ENCODE measurements at regions not wholly inside any gene's neighbourhood (a gene's known extent, or its start where the extent isn't known, plus 50 kb on each side); places are given as distances from the start of the nearest gene placed in this dataset.

DNA sequence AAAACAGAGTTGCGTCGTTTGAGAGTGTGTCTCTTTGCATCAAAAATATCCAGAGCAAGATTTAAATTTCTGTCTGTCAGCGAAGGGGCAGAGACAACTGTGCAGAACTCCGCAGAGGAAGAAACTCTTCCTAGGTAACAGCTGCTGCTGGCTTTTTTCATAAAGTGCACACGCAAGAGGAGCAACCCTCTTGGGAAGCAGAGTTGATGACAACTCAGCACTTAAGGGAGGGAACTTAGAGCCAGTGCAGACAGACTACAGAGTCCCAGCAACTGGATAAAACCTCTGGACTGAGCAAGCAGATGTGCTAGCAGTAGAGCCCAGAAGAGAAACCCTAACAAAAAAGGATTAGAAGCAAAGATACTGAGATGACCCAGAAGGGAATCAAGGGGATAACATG lies 337.1 kb downstream of the PCNX1 start:
- Histone ChIP-seq H4K20me1 (ENCODE audit: low read depth, low read length) (no peaks in the 10 kb centered on the region), H3F3A (ENCODE audit: insufficient read depth) (no peaks in the 10 kb centered on the region), H3K9me3 (ENCODE audit: insufficient read depth, low read length) (no peaks in the 10 kb centered on the region), H3K79me2 (ENCODE audit: insufficient read depth, low read length) (no peaks in the 10 kb centered on the region), H3K4me2 (ENCODE audit: low read depth, low read length, poor library complexity, severe bottlenecking) (no peak overlapping the region), H3K27ac (ENCODE audit: low read depth, low read length) (no peak overlapping the region), H3K9ac (ENCODE audit: low read length) (no peak overlapping the region), H3K27me3 (ENCODE audit: low read length) (no peaks in the 10 kb centered on the region), H3K36me3 (ENCODE audit: low read length) (no peaks in the 10 kb centered on the region), H3K4me3 (ENCODE audit: insufficient read depth, low read length, poor library complexity, severe bottlenecking) (no peak overlapping the region), H3K9me2 (replicated peaks; ENCODE audit: insufficient read depth, low read length) (no peaks in the 10 kb centered on the region), H2AFZ (ENCODE audit: low read depth, low read length, severe bottlenecking) (no peak overlapping the region)
- TF ChIP-seq EZH2phosphoT487 (conservative IDR thresholded peaks at IDR 0.05; ENCODE audit: low read length) = no peak
- TF ChIP-seq, protein P1, sequence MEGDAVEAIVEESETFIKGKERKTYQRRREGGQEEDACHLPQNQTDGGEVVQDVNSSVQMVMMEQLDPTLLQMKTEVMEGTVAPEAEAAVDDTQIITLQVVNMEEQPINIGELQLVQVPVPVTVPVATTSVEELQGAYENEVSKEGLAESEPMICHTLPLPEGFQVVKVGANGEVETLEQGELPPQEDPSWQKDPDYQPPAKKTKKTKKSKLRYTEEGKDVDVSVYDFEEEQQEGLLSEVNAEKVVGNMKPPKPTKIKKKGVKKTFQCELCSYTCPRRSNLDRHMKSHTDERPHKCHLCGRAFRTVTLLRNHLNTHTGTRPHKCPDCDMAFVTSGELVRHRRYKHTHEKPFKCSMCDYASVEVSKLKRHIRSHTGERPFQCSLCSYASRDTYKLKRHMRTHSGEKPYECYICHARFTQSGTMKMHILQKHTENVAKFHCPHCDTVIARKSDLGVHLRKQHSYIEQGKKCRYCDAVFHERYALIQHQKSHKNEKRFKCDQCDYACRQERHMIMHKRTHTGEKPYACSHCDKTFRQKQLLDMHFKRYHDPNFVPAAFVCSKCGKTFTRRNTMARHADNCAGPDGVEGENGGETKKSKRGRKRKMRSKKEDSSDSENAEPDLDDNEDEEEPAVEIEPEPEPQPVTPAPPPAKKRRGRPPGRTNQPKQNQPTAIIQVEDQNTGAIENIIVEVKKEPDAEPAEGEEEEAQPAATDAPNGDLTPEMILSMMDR (IDR thresholded peaks at IDR 0.05; ENCODE audit: insufficient read depth, low read length, poor library complexity, severe bottlenecking) = no peak

DNA sequence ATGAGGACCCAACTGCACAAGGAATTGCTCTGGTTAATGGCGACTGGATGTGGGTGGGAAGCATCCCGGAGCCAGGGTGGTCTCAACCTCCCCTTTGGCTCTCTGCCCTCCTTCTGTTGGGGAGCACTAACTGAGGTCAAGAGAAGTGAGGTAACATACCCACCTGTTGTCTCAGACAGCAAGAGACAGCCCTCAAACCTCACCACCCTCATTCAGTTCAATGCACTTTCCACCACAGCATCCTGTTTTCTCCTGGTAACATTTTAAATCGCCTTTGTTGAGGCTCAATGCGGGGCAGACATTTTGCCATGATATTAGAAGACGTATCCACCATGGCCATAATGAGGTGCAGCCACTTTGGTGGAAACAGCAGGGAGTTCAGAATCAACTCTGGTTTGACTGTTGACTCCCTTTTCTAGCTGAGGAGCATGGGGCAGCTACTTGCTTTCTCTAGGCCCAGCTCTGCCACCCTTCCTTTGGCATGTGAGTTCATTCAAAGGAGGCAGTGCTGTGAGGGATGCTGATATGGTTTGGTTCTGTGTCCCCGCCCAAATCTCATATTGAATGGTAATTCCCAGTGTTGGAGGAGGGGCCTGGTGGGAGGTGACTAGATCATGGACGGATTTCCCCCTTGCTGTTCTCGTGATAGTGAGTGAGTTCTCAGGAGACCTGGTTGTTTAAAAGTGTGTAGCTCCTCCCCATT lies 338.6 kb downstream of the PCNX1 start:
- H3K79me2 ChIP-seq (ENCODE audit: insufficient read depth, low read length) = no peaks in the 10 kb centered on the region
- no peaks in the 10 kb centered on the region for H3K27me3 ChIP-seq (ENCODE audit: low read length)
- no peak overlapping the region for H3K4me2 ChIP-seq (ENCODE audit: low read depth, low read length, poor library complexity, severe bottlenecking)
- no peaks in the 10 kb centered on the region for H3K9me2 ChIP-seq (replicated peaks; ENCODE audit: insufficient read depth, low read length)
- H3K27ac ChIP-seq (ENCODE audit: low read depth, low read length) = no peak overlapping the region
- H3F3A ChIP-seq (ENCODE audit: insufficient read depth) = no peaks in the 10 kb centered on the region
- no peaks in the 10 kb centered on the region for H3K36me3 ChIP-seq (ENCODE audit: low read length)
- no peak overlapping the region for H2AFZ ChIP-seq (ENCODE audit: low read depth, low read length, severe bottlenecking)
- no peak overlapping the region for H3K4me3 ChIP-seq (ENCODE audit: insufficient read depth, low read length, poor library complexity, severe bottlenecking)
- no peaks in the 10 kb centered on the region for H3K9me3 ChIP-seq (ENCODE audit: insufficient read depth, low read length)
- TF ChIP-seq, protein P1 (IDR thresholded peaks at IDR 0.05; ENCODE audit: insufficient read depth, low read length, poor library complexity, severe bottlenecking) = no peak
- no peak for TF ChIP-seq EZH2phosphoT487 (conservative IDR thresholded peaks at IDR 0.05; ENCODE audit: low read length)
- H3K9ac ChIP-seq (ENCODE audit: low read length) = no peak overlapping the region
- no peaks in the 10 kb centered on the region for H4K20me1 ChIP-seq (ENCODE audit: low read depth, low read length)

DNA sequence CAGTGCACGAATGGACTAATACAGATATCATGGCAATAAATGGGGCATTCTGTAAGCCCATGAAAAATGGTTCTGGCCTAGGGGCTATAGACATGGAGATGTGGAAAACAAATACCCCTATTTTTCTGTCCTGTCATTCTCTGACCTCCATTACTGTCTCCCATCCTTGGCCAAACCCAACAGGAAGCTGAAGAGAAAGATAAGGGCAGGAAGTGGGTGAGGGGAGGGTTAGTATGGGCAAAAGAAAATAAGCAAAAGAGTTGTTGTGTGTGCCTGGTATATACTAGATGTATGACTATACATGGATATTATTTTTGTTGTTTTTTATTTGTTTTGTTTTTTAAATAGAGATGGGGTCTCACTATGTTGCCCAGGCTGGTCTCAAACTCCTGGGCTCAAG lies 339.3 kb downstream of the PCNX1 start:
- Histone ChIP-seq H3K4me3 (ENCODE audit: insufficient read depth, low read length, poor library complexity, severe bottlenecking) (no peak overlapping the region), H3K9ac (ENCODE audit: low read length) (no peak overlapping the region), H3K9me2 (replicated peaks; ENCODE audit: insufficient read depth, low read length) (no peaks in the 10 kb centered on the region), H3K27ac (ENCODE audit: low read depth, low read length) (no peak overlapping the region), H3K27me3 (ENCODE audit: low read length) (no peaks in the 10 kb centered on the region), H3F3A (ENCODE audit: insufficient read depth) (no peaks in the 10 kb centered on the region), H4K20me1 (ENCODE audit: low read depth, low read length) (no peaks in the 10 kb centered on the region), H3K4me2 (ENCODE audit: low read depth, low read length, poor library complexity, severe bottlenecking) (no peak overlapping the region), H3K36me3 (ENCODE audit: low read length) (no peaks in the 10 kb centered on the region), H2AFZ (ENCODE audit: low read depth, low read length, severe bottlenecking) (no peak overlapping the region), H3K79me2 (ENCODE audit: insufficient read depth, low read length) (no peaks in the 10 kb centered on the region), H3K9me3 (ENCODE audit: insufficient read depth, low read length) (no peaks in the 10 kb centered on the region)
- TF ChIP-seq EZH2phosphoT487 (conservative IDR thresholded peaks at IDR 0.05; ENCODE audit: low read length) = no peak
- TF ChIP-seq, protein P1 (IDR thresholded peaks at IDR 0.05; ENCODE audit: insufficient read depth, low read length, poor library complexity, severe bottlenecking) = no peak

All from SU-DHL-6 (cell line).